ENCODE measurements at regions not wholly inside any gene's neighbourhood (a gene's known extent, or its start where the extent isn't known, plus 50 kb on each side); places are given as distances from the start of the nearest gene placed in this dataset.

DNA sequence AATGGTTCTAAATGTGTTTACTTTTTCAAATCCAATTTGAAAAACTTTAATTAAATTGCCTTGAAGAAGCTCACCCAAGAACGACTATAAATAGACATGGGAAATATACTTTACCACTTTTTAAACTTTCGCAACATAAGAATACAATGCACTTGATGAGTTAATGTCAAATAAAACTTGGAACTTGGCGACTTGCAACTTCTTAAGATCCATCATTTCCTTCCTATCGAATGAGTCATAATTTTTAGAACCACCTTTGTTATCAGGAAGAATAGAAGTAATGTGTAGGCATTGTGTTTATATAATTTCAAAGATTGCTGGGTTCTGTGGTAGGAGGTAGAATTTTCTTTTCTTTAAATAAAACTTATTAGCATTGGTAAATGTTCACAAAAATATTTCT lies 1417.4 kb upstream of the FLRT2 start:
- Histone ChIP-seq H3K9ac (no peak overlapping the region), H3K27me3 (ENCODE audit: control insufficient read depth, insufficient read depth, low read length) (no peaks in the 10 kb centered on the region), H2AFZ (no peak overlapping the region), H3K4me2 (ENCODE audit: low read length) (no peak overlapping the region), H3K4me3 (ENCODE audit: low read depth, low read length) (no peak overlapping the region), H3K79me2 (no peaks in the 10 kb centered on the region), H3K36me3 (ENCODE audit: control insufficient read depth, insufficient read depth, low read length) (no peaks in the 10 kb centered on the region), H3K4me1 (no peaks in the 10 kb centered on the region), H3K9me3 (ENCODE audit: control insufficient read depth, low read length) (no peaks in the 10 kb centered on the region), H3K27ac (no peak overlapping the region)
- TF ChIP-seq, protein P1, sequence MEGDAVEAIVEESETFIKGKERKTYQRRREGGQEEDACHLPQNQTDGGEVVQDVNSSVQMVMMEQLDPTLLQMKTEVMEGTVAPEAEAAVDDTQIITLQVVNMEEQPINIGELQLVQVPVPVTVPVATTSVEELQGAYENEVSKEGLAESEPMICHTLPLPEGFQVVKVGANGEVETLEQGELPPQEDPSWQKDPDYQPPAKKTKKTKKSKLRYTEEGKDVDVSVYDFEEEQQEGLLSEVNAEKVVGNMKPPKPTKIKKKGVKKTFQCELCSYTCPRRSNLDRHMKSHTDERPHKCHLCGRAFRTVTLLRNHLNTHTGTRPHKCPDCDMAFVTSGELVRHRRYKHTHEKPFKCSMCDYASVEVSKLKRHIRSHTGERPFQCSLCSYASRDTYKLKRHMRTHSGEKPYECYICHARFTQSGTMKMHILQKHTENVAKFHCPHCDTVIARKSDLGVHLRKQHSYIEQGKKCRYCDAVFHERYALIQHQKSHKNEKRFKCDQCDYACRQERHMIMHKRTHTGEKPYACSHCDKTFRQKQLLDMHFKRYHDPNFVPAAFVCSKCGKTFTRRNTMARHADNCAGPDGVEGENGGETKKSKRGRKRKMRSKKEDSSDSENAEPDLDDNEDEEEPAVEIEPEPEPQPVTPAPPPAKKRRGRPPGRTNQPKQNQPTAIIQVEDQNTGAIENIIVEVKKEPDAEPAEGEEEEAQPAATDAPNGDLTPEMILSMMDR (IDR thresholded peaks at IDR 0.05): no peak

DNA sequence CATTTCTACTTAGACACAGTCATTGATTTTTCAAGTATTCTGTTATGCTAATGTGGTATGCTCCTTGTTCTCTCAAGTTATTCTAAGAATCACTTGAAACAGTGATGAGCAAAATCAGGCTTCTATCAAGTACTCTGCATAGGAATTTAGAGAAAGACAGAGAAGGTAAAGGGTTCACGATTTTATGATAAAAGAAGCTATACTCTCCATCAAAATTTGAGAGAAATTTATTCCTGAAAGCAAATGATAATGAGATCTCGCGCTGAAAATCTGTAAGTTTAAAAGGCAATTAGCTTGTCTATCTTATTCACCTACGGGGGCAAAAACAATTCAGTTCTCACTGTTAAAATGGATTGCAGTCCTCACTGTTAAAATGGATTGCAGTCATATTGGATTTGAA lies 1404.3 kb upstream of the FLRT2 start:
- Histone ChIP-seq H3K27ac (no peak overlapping the region), H3K4me2 (ENCODE audit: low read length) (no peak overlapping the region), H3K9me3 (ENCODE audit: control insufficient read depth, low read length) (no peaks in the 10 kb centered on the region), H3K4me1 (no peaks in the 10 kb centered on the region), H2AFZ (no peak overlapping the region), H3K27me3 (ENCODE audit: control insufficient read depth, insufficient read depth, low read length) (no peaks in the 10 kb centered on the region), H3K79me2 (no peaks in the 10 kb centered on the region), H3K36me3 (ENCODE audit: control insufficient read depth, insufficient read depth, low read length) (no peaks in the 10 kb centered on the region), H3K9ac (no peak overlapping the region), H3K4me3 (ENCODE audit: low read depth, low read length) (no peak overlapping the region)
- TF ChIP-seq, protein P1 (IDR thresholded peaks at IDR 0.05): no peak

DNA sequence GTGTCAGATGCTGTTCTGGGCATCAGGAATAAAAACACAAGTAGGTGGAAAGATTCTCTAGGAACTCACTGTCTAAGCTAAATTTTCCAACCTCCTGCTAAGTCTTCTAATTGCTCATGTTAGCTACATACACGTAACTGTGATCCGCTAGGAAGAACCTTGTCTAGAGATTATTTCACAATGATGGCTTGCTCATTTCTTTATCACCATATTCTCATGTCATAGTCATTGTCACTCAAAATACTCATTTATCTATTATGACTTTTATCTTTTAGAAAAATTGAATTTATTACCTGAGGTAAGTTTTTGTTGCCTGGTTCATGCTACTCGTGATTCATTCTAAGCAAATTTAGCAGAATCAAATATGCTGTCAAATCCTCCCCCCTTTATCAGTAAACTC lies 1402.4 kb upstream of the FLRT2 start:
- Histone ChIP-seq H3K36me3 (ENCODE audit: control insufficient read depth, insufficient read depth, low read length) (no peaks in the 10 kb centered on the region), H3K27me3 (ENCODE audit: control insufficient read depth, insufficient read depth, low read length) (no peaks in the 10 kb centered on the region), H3K27ac (no peak overlapping the region), H2AFZ (no peak overlapping the region), H3K4me1 (no peaks in the 10 kb centered on the region), H3K9me3 (ENCODE audit: control insufficient read depth, low read length) (no peaks in the 10 kb centered on the region), H3K9ac (no peak overlapping the region), H3K79me2 (no peaks in the 10 kb centered on the region), H3K4me3 (ENCODE audit: low read depth, low read length) (no peak overlapping the region), H3K4me2 (ENCODE audit: low read length) (no peak overlapping the region)
- TF ChIP-seq, protein P1 (IDR thresholded peaks at IDR 0.05): no peak

DNA sequence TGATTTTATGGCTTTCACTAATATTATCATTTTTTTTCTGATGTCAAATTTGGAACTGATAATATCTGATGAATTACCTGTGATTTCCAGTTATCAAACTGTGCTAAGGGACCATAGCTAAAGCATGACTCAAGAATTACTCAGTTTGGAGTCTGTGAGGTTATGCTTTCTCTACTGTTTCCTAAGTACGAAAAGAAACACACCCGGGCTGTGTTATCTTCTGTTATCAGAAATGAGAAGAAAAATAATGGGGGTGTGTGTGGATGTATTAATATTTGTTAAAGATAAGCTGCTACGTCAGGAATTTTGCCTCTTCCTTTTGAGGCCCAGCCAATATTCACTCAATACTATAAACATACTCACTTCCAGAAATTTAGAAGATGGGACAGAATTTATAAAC lies 1401.9 kb upstream of the FLRT2 start:
- H3K4me3 ChIP-seq (ENCODE audit: low read depth, low read length): no peak overlapping the region
- TF ChIP-seq, protein P1 (IDR thresholded peaks at IDR 0.05): no peak
- no peaks in the 10 kb centered on the region for H3K9me3 ChIP-seq (ENCODE audit: control insufficient read depth, low read length)
- no peak overlapping the region for H2AFZ ChIP-seq
- no peaks in the 10 kb centered on the region for H3K4me1 ChIP-seq
- no peaks in the 10 kb centered on the region for H3K36me3 ChIP-seq (ENCODE audit: control insufficient read depth, insufficient read depth, low read length)
- no peak overlapping the region for H3K27ac ChIP-seq
- H3K4me2 ChIP-seq (ENCODE audit: low read length): no peak overlapping the region
- H3K79me2 ChIP-seq: no peaks in the 10 kb centered on the region
- H3K27me3 ChIP-seq (ENCODE audit: control insufficient read depth, insufficient read depth, low read length): no peaks in the 10 kb centered on the region
- no peak overlapping the region for H3K9ac ChIP-seq

DNA sequence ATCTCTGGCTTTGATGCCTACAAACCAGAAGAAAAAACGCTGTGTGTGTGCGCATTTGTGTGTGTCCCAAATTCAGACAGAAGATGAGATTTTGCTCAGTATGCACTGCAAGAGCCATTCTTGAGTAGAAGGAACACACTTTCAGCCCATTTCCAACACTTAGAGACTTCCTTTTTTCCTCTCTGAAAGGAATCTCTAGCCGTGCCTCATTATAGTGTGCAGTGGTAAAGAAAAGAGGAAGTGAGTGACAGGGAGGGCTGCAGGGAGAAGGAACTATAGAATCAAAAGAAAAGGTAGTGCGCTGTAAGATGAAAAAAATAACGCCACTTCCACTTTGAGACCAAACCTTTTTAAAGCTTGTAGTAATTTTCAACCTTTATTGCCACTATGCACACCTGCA lies 1400.9 kb upstream of the FLRT2 start:
- TF ChIP-seq, protein P1 (IDR thresholded peaks at IDR 0.05): no peak
- Histone ChIP-seq H3K4me2 (ENCODE audit: low read length) (no peak overlapping the region), H3K79me2 (no peaks in the 10 kb centered on the region), H2AFZ (no peak overlapping the region), H3K36me3 (ENCODE audit: control insufficient read depth, insufficient read depth, low read length) (no peaks in the 10 kb centered on the region), H3K4me3 (ENCODE audit: low read depth, low read length) (no peak overlapping the region), H3K27ac (no peak overlapping the region), H3K27me3 (ENCODE audit: control insufficient read depth, insufficient read depth, low read length) (no peaks in the 10 kb centered on the region), H3K9ac (no peak overlapping the region), H3K4me1 (no peaks in the 10 kb centered on the region), H3K9me3 (ENCODE audit: control insufficient read depth, low read length) (no peaks in the 10 kb centered on the region)
